BE2C (cell line): ENCODE measurements at regions not wholly inside any gene's neighbourhood (a gene's known extent, or its start where the extent isn't known, plus 50 kb on each side); places are given as distances from the start of the nearest gene placed in this dataset.

Source experiments
- DNase-seq: peaks from one replicate; pipeline ENCODE4 v3.0.0-alpha.2; 2020
- H3K27me3 ChIP-seq: fragments of 250-450 bp; sonication (Bioruptor Pico); 2 replicates; pipeline ENCODE4 v1.5.1; 2020; ENCODE audit warnings: mild to moderate bottlenecking
- H3K36me3 ChIP-seq: fragments of 250-450 bp; sonication (Bioruptor Pico); 2 replicates; pipeline ENCODE4 v1.5.1; 2020; ENCODE audit warnings: mild to moderate bottlenecking
- H3K4me1 ChIP-seq: fragments of 250-450 bp; sonication (Bioruptor Pico); 2 replicates; pipeline ENCODE4 v1.5.1; 2020
- H3K4me3 ChIP-seq: 2 replicates; pipeline ENCODE4 v1.5.1; 2011; ENCODE audit warnings: low read depth, low read length
- H3K9me3 ChIP-seq: fragments of 250-450 bp; sonication (Bioruptor Pico); 2 replicates; pipeline ENCODE4 v1.5.1; 2020
- CTCF ChIP-seq: IDR thresholded peaks from 2 replicates; pipeline ENCODE4 v1.5.1; 2012; ENCODE audit warnings: mild to moderate bottlenecking, low read depth, low read length

- no peaks in the 10 kb centered on the region for H3K36me3 ChIP-seq
- TF ChIP-seq CTCF: no peak
- H3K9me3 ChIP-seq: no peaks in the 10 kb centered on the region
- no peak overlapping the region for H3K4me3 ChIP-seq
- no peak for DNase-seq
- no peaks in the 10 kb centered on the region for H3K4me1 ChIP-seq
- H3K27me3 ChIP-seq: no peaks in the 10 kb centered on the region
These were observed 56.5 kb upstream of the COL3A1 start for GRCh38 chr2:188917632-188918031.

DNA sequence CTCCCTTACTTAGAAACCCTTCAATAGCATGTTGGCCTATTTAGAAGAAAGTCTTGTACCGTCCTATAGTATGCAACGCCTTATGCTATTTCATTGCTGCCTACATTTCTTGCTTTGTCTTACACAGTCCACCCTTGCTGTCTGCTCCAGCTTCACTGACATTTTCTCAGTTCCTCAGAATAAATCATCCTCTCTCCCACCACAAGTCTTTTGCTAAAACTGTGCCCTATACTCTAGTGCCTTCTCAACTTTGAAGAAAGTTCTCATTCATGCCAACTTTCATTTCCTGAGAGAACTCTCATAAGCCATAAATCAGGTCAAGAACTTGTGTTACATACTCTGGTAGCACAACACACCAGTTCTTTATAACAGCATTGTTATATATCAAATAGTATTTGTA is 54.3 kb upstream of the COL3A1 start:
- H3K9me3 ChIP-seq: no peaks in the 10 kb centered on the region
- no peak for TF ChIP-seq CTCF

DNA sequence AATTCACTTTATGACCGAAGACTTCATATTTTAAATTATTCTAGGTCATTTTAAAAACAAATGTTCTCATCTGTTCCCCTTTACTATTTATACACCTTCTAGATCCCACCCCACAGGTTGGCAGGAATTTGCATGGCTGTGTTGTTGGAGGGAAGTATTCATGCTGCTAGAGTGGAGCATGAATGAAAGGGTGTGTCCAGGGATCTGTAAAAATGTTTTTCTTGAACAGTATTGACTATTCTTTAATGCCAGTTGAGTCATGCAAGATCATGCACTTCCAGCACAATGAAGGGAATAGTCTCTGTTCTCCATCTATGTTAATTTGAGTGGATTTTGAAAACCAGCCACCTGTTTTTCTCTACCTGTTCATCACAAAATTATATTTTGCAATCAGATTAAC is 52.0 kb upstream of the COL3A1 start:
- no peaks in the 10 kb centered on the region for H3K27me3 ChIP-seq
- no peak for DNase-seq
- H3K9me3 ChIP-seq: no peaks in the 10 kb centered on the region
- no peaks in the 10 kb centered on the region for H3K4me1 ChIP-seq
- TF ChIP-seq CTCF: no peak
- no peaks in the 10 kb centered on the region for H3K36me3 ChIP-seq
- H3K4me3 ChIP-seq: no peak overlapping the region

More for the DNA sequence above, 54.3 kb upstream of the COL3A1 start:
- Histone ChIP-seq H3K27me3 (no peaks in the 10 kb centered on the region), H3K36me3 (no peaks in the 10 kb centered on the region), H3K4me3 (no peak overlapping the region), H3K4me1 (no peaks in the 10 kb centered on the region)
- no peak for DNase-seq
